NCI-H1436 treated with DMSO at 0.1 percent for 48 hours (cell line): ENCODE measurements at regions not wholly inside any gene's neighbourhood (a gene's known extent, or its start where the extent isn't known, plus 50 kb on each side); places are given as distances from the start of the nearest gene placed in this dataset.
"Not testable (repeated sequence)": the region's sequence is repeated elsewhere in the genome, so short reads cannot be mapped to it uniquely, and the experiment has no call there.

Experiments used
- DNase-seq: peaks from one replicate; lab custom pipeline; 2025; lab: John Stamatoyannopoulos, UW

GRCh38 chr13:84741253-84741652, 859.0 kb upstream of the SLITRK1 start:
- no peak for DNase-seq

- DNase-seq: no peak
These were observed 856.7 kb upstream of the SLITRK1 start for GRCh38 chr13:84739021-84739420.

GRCh38 chr13:84737661-84738060, 855.4 kb upstream of the SLITRK1 start:
- no peak for DNase-seq

DNA sequence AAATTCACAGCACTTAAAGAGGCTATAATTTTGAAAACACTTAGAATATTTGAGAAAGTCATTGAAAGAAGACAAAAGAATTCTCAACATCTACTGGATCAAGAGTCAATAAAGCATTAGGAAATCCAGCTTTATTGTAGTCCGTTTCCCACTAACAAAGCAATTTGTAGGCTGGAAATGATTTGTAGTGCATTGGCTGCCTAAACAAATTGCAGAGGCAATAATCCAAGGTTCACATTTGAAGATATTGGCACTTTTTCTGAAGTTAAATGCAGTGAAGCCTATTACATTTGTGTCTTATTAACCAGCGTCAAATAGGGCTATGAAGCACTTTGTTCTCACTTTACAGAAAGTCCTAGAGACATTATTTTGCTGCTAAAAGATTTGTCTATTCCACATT, 848.1 kb upstream of the SLITRK1 start:
- no peak for DNase-seq

DNA sequence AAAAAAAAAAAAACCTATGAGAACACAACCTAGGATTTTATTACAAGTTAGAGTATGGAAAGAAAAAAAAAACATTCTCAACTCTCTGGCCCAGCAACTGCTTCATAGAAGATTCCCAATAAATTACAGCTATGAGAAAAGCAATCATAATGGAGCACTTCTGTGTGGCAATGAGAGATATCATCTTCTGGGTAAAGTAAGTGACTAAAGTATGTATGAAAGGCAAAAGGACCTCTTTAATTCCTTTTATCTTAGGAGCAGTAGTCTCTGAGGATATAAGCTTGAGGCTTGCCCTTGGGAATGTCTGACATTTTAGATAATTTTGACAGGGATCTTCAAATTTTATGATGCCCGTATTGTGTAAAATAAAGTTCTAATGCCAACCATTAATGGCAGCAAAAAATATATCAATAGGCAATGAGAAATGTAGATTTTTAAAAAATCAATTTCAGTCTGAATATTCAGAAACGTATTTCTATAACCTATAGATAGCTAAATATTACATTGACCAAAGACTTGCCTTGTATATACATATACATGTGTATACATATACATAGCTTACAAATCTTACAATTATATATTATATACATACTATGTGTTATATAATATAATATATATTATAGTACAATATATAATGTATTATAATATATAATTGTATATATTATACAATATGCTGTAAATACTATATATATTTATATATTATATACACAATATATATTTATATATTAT, 823.9 kb upstream of the SLITRK1 start:
- DNase-seq: no peak

GRCh38 chr13:84702174-84702573, 819.9 kb upstream of the SLITRK1 start:
- DNase-seq: no peak

GRCh38 chr13:84697591-84697990, 815.3 kb upstream of the SLITRK1 start:
- DNase-seq: not testable (repeated sequence)

DNA sequence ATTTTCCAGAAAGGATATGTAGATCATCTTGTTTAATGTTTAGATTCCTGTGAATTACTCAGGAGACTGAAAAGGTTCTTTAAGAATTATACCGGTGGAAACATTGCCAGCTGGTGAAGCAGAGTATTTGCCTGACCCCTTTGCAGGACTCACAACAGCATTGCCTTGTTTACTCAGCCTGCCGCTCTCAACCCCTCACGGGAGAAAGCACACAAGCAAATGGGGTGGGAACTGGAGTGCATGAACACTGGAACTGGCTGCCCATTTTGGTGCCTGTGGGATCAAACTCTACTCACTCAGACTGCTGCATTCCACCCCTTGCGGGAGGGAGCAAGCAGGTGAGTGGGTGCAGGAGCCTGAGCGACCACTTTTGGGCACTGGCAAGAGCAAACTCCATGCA, 804.7 kb upstream of the SLITRK1 start:
- no peak for DNase-seq

- no peak for DNase-seq
These were observed 804.2 kb upstream of the SLITRK1 start for GRCh38 chr13:84686458-84686857.

- DNase-seq: no peak
These were observed 802.5 kb upstream of the SLITRK1 start for GRCh38 chr13:84684804-84685203.

DNA sequence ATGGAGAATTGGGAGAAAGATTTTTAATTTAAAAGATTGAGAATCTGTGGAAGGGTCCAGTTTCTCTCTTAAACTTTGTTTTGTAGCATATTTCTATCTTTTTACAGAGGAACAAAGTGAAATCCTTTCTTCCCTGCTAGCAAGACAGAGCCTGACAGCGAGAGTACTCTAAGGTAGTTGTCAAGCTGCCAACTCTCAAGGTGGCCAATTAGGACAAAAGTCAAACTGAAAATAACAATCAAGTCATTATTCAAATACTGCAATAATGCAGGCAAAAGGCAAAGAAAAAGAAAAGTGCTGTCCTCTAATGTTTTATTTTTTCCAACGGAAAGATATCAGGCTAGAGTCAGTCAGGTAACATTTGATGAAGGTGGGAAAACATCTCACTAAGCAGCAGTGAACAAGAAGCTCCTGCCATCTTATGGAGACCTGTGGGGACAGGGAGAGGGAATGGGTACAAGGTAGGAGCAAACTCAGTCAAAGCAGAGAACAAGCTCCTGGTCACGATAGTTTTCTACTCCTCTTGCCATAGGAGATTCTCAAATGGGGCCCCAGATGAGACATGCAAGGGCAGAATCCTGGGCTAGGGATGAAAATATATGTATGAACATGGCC, 801.9 kb upstream of the SLITRK1 start:
- DNase-seq: no peak

DNA sequence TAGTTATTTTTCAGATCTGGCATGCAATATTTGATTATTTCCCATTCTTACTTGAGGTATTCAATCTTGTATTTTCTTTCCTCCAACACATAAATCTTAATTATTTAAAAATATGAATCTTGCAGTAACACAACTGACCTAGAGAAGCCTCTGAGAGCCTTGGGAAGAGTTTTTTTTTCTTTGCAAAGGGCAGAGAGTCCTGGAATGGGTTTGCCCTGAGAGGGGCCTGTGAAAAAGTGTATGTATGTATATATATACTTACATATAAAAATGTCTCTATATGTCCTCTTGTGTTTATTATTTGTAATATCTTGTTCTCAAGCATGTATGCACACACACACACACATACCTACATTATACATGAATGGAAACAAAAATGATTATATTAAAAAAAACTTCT, 801.2 kb upstream of the SLITRK1 start:
- no peak for DNase-seq

DNA sequence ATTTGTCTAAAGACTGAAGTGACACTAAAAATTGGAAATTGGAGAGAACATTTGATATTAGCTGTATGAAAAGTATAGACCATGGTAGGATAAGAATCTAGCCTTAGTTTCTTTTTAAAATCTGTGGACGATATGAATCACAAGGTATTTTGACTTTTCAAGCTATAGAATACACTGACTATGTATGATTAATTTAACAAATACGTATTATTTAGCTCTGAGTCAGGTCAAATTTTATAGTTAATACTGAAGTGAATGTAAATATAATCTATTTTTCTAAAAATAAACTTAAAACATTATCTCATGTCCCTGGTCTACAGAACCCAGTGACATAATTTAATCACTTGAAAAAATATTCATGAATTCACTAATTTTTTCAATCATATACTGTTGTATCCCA, 795.6 kb upstream of the SLITRK1 start:
- DNase-seq: no peak

- DNase-seq: no peak
These were observed 790.3 kb upstream of the SLITRK1 start for GRCh38 chr13:84672616-84673015.

DNA sequence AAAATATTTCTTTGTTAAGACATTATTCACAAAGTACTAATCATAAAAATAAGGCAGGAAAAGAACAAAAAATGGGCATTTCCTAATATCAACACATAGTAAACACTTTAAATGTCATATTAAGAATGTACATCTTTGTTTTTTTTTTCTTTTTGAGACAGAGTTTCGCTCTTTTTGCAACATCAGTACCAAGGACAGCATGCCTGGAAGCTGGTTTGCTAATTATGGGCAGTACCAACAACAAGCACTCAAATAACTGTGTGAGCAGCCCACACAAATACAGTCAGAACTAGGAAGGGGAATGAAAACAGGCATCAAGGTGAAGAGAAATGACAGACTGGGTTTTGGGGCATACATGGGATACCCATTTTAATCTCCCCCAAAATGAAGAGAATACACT, 788.0 kb upstream of the SLITRK1 start:
- DNase-seq: no peak

- DNase-seq: peak; percentile 44
These were observed 786.4 kb upstream of the SLITRK1 start for GRCh38 chr13:84668637-84669036.

DNA sequence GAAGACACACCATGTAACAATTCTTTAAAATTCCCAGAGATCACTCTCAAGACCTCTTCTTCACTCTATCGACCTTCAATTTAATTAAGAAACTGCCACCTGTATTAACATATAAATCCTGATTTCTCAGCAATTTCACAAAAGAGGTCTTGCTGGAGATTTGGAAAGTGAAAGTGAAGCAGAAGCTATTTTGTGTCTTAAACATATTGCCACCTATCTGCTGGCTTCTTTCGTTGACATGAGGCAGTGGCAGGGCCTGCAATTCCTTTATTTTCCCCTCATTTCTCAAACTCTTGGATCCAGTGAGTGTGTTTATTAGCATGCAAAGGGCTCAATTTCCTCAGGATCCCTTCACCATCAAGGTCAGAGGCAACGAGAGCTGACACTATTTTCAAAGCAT, 780.2 kb upstream of the SLITRK1 start:
- DNase-seq: no peak

GRCh38 chr13:84661718-84662117, 779.4 kb upstream of the SLITRK1 start:
- no peak for DNase-seq

GRCh38 chr13:84659359-84659661, 777.0 kb upstream of the SLITRK1 start:
- no peak for DNase-seq

DNA sequence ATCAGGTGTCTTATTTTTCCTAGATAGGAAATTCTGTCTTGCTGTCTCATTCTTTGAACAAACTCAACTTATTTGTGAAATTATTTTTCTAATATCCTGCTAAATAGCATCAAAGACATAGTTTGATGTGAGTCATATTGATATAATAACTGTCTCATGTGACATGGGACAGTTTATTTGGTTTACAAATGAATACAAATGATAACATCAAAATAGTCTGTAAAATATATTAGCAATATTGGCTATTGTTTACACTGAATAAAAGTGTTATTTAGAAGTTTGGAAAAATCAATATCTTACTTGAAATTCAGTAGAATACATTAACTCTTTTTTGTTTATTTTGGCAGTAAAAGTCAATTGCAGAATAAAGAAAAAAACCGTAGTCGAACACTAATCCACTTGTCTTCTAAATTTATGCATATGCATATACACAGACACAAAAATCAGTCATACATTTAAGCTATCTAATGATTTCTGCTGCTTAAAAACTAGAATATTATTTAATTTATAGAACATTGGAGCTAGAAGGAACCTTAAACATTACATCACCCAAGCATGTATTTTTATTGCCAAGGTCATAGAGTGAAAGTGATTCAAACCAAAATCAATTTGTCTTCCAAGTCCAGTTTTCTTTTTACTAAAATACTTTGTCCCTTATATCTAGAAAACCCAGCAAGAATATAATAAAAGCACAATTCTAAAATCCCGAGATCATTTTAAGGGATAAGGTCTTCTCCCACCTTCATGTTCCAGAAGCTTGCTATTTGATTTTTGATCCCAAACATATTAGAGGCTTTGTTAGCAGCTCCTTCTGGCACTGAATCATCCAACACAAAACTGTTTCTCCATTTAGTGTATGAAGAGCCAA, 776.5 kb upstream of the SLITRK1 start:
- no peak for DNase-seq

DNA sequence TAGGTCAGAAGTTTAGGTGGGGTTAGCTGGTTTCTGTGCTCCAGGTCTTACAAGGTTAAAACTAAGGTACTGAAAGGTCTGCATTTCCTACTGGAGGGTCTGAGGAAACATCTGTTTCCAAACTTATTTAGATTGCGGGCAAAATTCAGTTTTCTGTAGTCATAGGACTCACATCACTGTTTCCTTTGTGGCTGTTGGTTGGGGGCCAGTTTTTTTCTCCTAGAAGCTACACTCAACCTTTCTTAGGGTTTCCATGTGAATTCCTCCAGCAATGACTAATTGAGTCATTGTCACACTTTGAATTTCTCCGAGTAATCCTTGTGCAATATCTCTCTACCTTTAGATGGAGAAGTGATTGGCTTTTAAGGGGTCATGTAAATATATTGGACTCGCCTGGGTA, 773.4 kb upstream of the SLITRK1 start:
- no peak for DNase-seq

- DNase-seq: no peak
These were observed 772.5 kb upstream of the SLITRK1 start for GRCh38 chr13:84654654-84655275.
